NCI-H128 (cell line): ENCODE measurements at regions not wholly inside any gene's neighbourhood (a gene's known extent, or its start where the extent isn't known, plus 50 kb on each side); places are given as distances from the start of the nearest gene placed in this dataset.
"Not testable (repeated sequence)": the region's sequence is repeated elsewhere in the genome, so short reads cannot be mapped to it uniquely, and the experiment has no call there.

Experiments
- DNase-seq: peaks from one replicate; lab custom pipeline; 2025; ENCODE audit not compliant: unreplicated experiment; lab: John Stamatoyannopoulos, UW

GRCh38 chr6:100103194-100103593 is 109.2 kb upstream of the MCHR2 start:
- DNase-seq: no peak

DNA sequence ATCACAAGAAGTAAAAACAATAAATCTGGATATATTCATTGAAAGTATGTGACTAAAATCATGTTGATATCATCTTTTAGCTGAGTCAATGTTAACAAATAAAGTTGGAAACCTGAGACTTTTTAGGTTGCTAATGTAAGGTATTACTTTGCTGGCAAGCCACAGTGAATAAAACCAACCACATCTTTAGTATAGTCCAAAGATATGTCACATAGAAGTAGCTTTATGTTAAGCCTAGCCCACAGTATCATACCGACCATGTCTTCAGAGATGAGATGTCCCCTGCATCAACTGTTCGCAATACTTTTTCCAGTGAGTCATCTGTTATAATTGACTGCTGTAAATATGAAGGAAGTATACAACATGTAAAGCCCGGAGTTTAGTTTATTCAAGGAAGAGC is 107.6 kb upstream of the MCHR2 start:
- no peak for DNase-seq

DNA sequence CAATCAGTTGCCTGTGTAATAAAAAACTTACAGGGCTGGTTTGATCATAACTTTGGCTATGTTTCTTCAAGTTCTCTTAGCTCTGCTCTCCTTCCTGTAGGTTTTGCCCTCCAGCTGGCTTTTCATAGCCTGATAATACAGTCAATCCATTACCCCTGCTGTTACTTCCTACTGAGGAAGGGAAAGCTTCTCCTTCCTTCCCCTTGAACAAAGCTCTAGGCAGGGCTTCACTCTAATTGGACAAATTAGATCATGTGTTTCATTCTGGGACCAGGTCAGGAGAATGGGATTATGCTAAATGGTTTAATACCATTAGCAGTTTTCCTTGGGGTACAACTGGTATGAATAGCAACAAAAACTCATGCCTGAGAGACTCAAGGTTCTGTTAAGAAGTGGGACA is 106.8 kb upstream of the MCHR2 start:
- DNase-seq: no peak

DNA sequence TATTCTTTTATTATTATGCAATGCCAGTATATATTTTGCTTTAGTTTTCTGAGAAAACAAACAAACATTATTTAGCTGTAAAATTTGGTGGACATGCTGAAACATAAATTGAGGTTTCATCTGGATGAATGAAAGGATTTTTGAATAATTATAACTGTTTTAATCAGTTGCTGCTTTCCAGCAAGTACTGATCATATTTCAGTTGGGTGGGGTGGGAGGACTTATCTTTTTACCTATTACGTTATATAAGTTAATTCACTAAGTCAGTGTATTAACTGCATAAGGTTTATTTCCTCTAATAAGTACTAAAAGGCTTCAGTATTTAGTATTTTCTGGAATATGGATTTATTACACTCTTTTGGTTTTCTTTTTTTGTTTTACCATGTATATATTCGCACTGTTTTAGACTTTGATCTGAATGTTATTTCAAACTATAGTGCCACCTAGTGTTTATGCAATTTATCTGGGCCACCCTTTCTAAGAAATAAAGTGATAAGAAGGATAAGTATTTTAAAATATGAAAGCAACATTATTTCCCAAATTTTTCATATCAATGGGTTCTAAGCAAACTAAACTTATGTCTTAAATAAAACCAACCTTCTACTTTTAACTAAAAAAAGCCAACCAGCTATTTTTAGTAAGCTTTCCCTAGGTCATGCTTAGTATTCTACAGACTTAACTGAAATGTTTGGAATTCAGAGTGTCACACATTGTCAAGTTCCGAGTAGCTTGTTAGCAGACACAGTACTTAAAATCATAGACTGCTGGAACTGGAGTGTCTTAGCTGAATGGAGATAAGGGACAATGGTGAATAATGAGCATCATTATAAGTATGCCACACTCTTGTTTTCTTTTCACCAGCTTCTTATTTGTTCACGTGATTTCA is 105.4 kb upstream of the MCHR2 start:
- no peak for DNase-seq

GRCh38 chr6:100096936-100097335 is 102.9 kb upstream of the MCHR2 start:
- no peak for DNase-seq

DNA sequence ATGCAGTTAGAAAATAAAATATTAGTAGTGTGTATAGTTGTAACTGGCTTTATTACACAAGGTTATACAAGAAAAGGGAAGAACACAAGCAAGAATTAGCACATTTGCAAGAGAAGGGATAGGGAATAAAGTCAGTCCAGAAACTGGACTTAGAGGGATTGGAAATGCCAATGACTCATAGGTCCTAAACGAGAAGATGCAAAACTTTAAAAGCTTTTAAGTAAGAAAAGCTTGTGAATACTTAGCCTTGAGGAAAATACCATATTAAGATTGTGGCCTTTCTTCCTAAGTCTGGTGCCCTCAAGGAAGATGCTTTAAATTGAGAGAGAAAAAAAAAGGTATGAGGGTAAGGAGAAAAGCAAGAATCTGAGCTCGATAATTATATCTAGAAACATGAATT is 102.3 kb upstream of the MCHR2 start:
- no peak for DNase-seq

DNA sequence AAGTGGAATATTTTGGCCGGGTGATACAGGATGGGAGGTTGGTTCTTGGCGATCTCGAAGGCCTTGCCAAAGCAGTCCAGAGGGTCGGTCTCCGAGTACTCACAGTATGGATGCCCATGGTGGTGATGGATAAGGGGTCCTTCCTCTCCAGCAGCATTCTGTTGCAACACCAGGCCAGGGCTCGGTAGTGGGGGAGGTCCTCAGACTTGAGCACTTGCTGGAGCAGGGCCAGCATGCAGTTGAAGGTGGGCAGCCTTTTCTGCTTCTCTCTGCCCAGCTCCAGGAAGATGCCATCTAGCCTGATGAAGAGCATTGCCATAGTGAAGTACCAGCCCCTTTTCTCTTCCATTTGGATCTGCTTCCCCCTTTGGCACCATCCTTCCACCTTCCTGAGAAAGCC is 99.4 kb upstream of the MCHR2 start:
- DNase-seq: no peak

DNA sequence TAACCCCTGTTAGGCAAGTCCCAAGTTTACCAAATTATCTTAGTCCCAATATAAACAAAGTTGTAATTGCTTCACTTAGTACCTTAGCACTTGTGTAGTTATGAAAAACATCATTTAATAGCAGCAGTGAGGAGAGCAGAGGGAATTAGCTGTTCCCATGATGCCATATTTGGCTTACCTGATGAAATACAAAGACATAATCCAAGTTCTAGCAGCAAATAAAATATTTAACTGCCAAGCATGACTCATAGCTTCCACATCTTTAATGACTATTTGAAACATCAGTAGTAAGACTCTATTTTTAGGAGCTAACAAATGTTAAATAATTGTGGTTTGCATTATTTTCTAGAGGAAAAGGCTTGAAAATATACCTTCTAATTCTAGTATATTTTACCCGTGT is 94.0 kb upstream of the MCHR2 start:
- no peak for DNase-seq

GRCh38 chr6:100084991-100085364 is 91.0 kb upstream of the MCHR2 start:
- DNase-seq: no peak

DNA sequence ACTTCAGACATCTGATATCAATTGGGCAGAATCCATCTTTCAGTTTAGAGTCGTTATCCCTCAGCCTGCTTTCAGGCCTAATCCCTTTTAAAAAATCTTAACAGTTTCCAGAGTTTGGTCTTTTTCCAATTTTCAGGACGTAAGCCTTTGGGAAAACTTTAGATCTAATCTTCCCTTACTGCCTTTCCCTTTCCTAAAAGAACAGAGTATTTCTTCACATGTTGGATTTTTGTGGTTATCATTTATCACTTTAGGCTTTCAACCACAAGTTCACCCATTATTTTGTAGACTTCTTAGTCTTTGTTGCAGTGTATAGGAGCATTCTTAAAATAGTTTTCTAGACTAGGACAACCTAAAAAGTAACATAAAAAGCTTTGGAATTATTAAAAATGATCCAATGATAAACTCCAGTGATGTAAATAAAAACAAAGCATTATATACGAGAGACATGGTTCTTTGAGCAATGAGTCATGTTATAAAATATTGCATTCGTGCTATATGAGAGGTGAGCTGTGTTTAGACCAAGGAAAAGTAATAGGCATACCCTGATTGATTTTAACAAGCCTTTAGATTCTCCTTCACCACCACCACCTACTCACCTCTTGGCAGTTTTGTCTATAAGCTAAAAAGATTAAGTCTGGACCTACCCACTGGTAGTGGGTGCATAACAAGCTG is 90.4 kb upstream of the MCHR2 start:
- no peak for DNase-seq

DNA sequence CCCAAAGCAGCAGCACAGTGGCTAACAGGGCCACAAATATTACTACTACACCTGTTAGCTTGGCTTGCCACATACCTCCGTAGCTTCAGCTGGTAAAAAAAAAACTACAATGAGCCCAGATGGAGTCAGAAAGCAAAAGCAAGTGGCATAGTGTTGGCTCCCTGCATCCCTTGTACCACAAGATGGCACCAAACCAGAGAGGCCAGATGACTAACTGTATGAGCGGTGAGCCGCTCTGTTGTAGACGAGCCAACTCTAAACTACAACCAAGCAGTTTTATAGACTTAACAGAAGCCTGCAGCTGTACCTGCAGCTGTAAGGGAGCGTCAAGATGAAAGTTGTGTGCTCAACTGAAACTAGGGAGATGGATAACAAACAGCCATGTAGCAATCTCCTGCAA is 84.5 kb upstream of the MCHR2 start:
- DNase-seq: no peak

- DNase-seq: no peak
Measured at GRCh38 chr6:100065348-100065747, 71.3 kb upstream of the MCHR2 start.

DNA sequence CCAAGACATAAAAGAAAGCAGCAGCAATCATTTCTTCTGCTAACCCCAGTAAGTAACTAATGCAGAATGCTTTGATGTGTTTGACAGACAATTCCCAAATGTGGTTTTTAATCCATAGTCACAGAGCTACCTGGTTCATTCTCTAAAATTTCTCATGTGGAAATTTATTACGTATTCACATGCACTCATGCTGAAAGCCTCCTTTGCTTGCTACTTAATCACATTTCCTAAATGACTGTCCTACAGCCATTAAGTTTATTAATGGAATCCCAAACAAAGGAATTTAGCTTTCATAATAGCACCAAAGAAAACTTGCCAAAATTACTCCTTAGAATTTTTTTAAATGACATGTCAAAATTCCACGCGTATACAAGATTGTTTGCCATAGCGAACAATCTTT is 68.6 kb upstream of the MCHR2 start:
- DNase-seq: no peak

DNA sequence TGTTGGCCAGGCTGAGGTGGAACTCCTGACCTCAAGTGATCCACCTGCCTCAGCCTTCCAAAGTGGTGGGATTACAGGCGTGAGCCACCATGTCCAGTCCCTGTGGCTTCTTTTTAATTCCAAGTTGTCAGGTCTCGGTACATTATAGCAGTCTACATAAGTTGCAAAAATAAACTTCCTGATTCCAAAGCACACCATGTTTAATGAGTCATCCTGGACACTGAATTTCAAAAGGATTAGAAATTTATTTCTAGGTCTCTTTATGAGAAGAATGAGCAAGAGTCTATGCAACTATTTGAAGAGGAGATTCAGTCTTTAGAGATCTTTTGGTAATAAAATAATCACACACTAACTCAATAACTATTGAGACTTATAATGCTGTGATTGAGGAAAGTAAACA is 63.9 kb upstream of the MCHR2 start:
- no peak for DNase-seq

- no peak for DNase-seq
Measured at GRCh38 chr6:100050550-100050949, 56.5 kb upstream of the MCHR2 start.

- not testable (repeated sequence) for DNase-seq
Measured at GRCh38 chr6:100043961-100044360, 49.9 kb upstream of the MCHR2 start.
